ENCODE measurements at regions not wholly inside any gene's neighbourhood (a gene's known extent, or its start where the extent isn't known, plus 50 kb on each side); places are given as distances from the start of the nearest gene placed in this dataset.
A peak's percentile ranks its signal among the peaks of the same experiment; 100 is the strongest.

- no peak for TF ChIP-seq POLR2A (IDR thresholded peaks at IDR 0.05; ENCODE audit: low read depth, low read length)
- TF ChIP-seq RAD21 (IDR thresholded peaks at IDR 0.05; ENCODE audit: low read length) = peak; percentile 16; the same call in 1 of the 2 replicates
- no peak for TF ChIP-seq CTCF (conservative IDR thresholded peaks at IDR 0.05; ENCODE audit: low read depth, low read length)
- no peak for TF ChIP-seq RFX5 (IDR thresholded peaks at IDR 0.05; ENCODE audit: low read depth, low read length)
- no peak for TF ChIP-seq MAZ (IDR thresholded peaks at IDR 0.05; ENCODE audit: borderline replicate concordance, low read depth, low read length)
- TF ChIP-seq CEBPB (IDR thresholded peaks at IDR 0.05; ENCODE audit: low read depth, low read length) = no peak
- no peak for TF ChIP-seq FOS (IDR thresholded peaks at IDR 0.05; ENCODE audit: low read depth, low read length)
- no peak for TF ChIP-seq SMC3 (IDR thresholded peaks at IDR 0.05; ENCODE audit: low read depth, low read length)
- no peak for TF ChIP-seq BHLHE40 (IDR thresholded peaks at IDR 0.05; ENCODE audit: low read depth, low read length)
- TF ChIP-seq USF2 (IDR thresholded peaks at IDR 0.05; ENCODE audit: low read depth, low read length) = no peak
- no peak for TF ChIP-seq RCOR1 (IDR thresholded peaks at IDR 0.05; ENCODE audit: insufficient replicate concordance, low read length)
Measured at GRCh38 chr3:112730210-112730609, 89.3 kb upstream of the CCDC80 start.

Data from IMR-90 (cell line).